ENCODE measurements at regions not wholly inside any gene's neighbourhood (a gene's known extent, or its start where the extent isn't known, plus 50 kb on each side); places are given as distances from the start of the nearest gene placed in this dataset.

GRCh38 chr1:102096162-102096561 lies 99.4 kb upstream of the OLFM3 start:
- CTCF ChIA-PET: no interaction called here
- intact Hi-C loops (cut with micrococcal nuclease): no loop called here
- no peak for DNase-seq
- no peak overlapping the region for H3K27ac Mint-ChIP-seq
- H3K4me1 Mint-ChIP-seq (ENCODE audit: low read depth): no peaks in the 10 kb centered on the region
- H3K4me3 Mint-ChIP-seq: no peak overlapping the region
- H3K9me3 Mint-ChIP-seq: no peaks in the 10 kb centered on the region
- H3K36me3 Mint-ChIP-seq: no peaks in the 10 kb centered on the region
- H3K27me3 Mint-ChIP-seq: no peaks in the 10 kb centered on the region
- POLR2A ChIA-PET: no interaction called here

- CTCF ChIA-PET: no interaction called here
- Mint-ChIP-seq H3K9me3 (peaks cover 10% of the 10 kb centered on the region), H3K4me1 (ENCODE audit: low read depth) (no peaks in the 10 kb centered on the region), H3K36me3 (no peaks in the 10 kb centered on the region), H3K27me3 (no peaks in the 10 kb centered on the region), H3K27ac (no peak overlapping the region), H3K4me3 (no peak overlapping the region)
- intact Hi-C loops (cut with micrococcal nuclease): no loop called here
- DNase-seq: no peak
- POLR2A ChIA-PET: no interaction called here
Measured at GRCh38 chr1:102089791-102090190, 93.1 kb upstream of the OLFM3 start.

GRCh38 chr1:102085896-102086295 lies 89.2 kb upstream of the OLFM3 start:
- CTCF ChIA-PET: no interaction called here
- Mint-ChIP-seq H3K4me1 (ENCODE audit: low read depth) (no peaks in the 10 kb centered on the region), H3K9me3 (peaks cover 10% of the 10 kb centered on the region), H3K27me3 (no peaks in the 10 kb centered on the region), H3K27ac (no peak overlapping the region), H3K4me3 (no peak overlapping the region), H3K36me3 (no peaks in the 10 kb centered on the region)
- intact Hi-C loops (cut with micrococcal nuclease): no loop called here
- POLR2A ChIA-PET: no interaction called here
- no peak for DNase-seq

- Mint-ChIP-seq H3K9me3 (peaks cover 10% of the 10 kb centered on the region), H3K4me1 (ENCODE audit: low read depth) (no peaks in the 10 kb centered on the region), H3K27ac (no peak overlapping the region), H3K27me3 (no peaks in the 10 kb centered on the region), H3K36me3 (no peaks in the 10 kb centered on the region), H3K4me3 (no peak overlapping the region)
- DNase-seq: no peak
- POLR2A ChIA-PET: no interaction called here
- CTCF ChIA-PET: no interaction called here
- intact Hi-C loops (cut with micrococcal nuclease): no loop called here
Measured at GRCh38 chr1:102084771-102085535, 88.2 kb upstream of the OLFM3 start.

- H3K9me3 Mint-ChIP-seq: peaks cover 10% of the 10 kb centered on the region
- no peaks in the 10 kb centered on the region for H3K36me3 Mint-ChIP-seq
- no peaks in the 10 kb centered on the region for H3K4me1 Mint-ChIP-seq (ENCODE audit: low read depth)
- intact Hi-C loops (cut with micrococcal nuclease): no loop called here
- CTCF ChIA-PET: no interaction called here
- no peaks in the 10 kb centered on the region for H3K27me3 Mint-ChIP-seq
- no peak for DNase-seq
- H3K27ac Mint-ChIP-seq: no peak overlapping the region
- H3K4me3 Mint-ChIP-seq: no peak overlapping the region
- POLR2A ChIA-PET: no interaction called here
Measured at GRCh38 chr1:102083192-102083591, 86.5 kb upstream of the OLFM3 start.

- Mint-ChIP-seq H3K9me3 (no peaks in the 10 kb centered on the region), H3K4me3 (no peak overlapping the region), H3K27ac (no peak overlapping the region), H3K36me3 (no peaks in the 10 kb centered on the region), H3K4me1 (ENCODE audit: low read depth) (no peaks in the 10 kb centered on the region), H3K27me3 (no peaks in the 10 kb centered on the region)
- no peak for DNase-seq
- POLR2A ChIA-PET: no interaction called here
- CTCF ChIA-PET: no interaction called here
- intact Hi-C loops (cut with micrococcal nuclease): no loop called here
Measured at GRCh38 chr1:102074874-102075273, 78.1 kb upstream of the OLFM3 start.

GRCh38 chr1:102071451-102071850 lies 74.7 kb upstream of the OLFM3 start:
- no peak overlapping the region for H3K4me3 Mint-ChIP-seq
- no peaks in the 10 kb centered on the region for H3K4me1 Mint-ChIP-seq (ENCODE audit: low read depth)
- POLR2A ChIA-PET: no interaction called here
- intact Hi-C loops (cut with micrococcal nuclease): no loop called here
- no peaks in the 10 kb centered on the region for H3K9me3 Mint-ChIP-seq
- no peaks in the 10 kb centered on the region for H3K27me3 Mint-ChIP-seq
- no peaks in the 10 kb centered on the region for H3K36me3 Mint-ChIP-seq
- CTCF ChIA-PET: no interaction called here
- no peak overlapping the region for H3K27ac Mint-ChIP-seq
- DNase-seq: no peak

GRCh38 chr1:102050556-102050955 lies 53.8 kb upstream of the OLFM3 start:
- ChIA-PET POLR2A (no interaction called here), CTCF (no interaction called here)
- intact Hi-C loops (cut with micrococcal nuclease): no loop called here
- H3K4me1 Mint-ChIP-seq (ENCODE audit: low read depth): no peaks in the 10 kb centered on the region
- no peaks in the 10 kb centered on the region for H3K36me3 Mint-ChIP-seq
- no peak overlapping the region for H3K27ac Mint-ChIP-seq
- no peak overlapping the region for H3K4me3 Mint-ChIP-seq
- H3K9me3 Mint-ChIP-seq: no peaks in the 10 kb centered on the region
- H3K27me3 Mint-ChIP-seq: no peaks in the 10 kb centered on the region
- DNase-seq: no peak

- no peak for DNase-seq
- POLR2A ChIA-PET: no interaction called here
- no peaks in the 10 kb centered on the region for H3K27me3 Mint-ChIP-seq
- H3K9me3 Mint-ChIP-seq: no peaks in the 10 kb centered on the region
- H3K36me3 Mint-ChIP-seq: no peaks in the 10 kb centered on the region
- CTCF ChIA-PET: no interaction called here
- no peak overlapping the region for H3K4me3 Mint-ChIP-seq
- H3K4me1 Mint-ChIP-seq (ENCODE audit: low read depth): no peaks in the 10 kb centered on the region
- intact Hi-C loops (cut with micrococcal nuclease): no loop called here
- H3K27ac Mint-ChIP-seq: no peak overlapping the region
Measured at GRCh38 chr1:102047724-102048123, 51.0 kb upstream of the OLFM3 start.
